Heart left ventricle (tissue), 16 donors: ENCODE measurements at regions not wholly inside any gene's neighbourhood (a gene's known extent, or its start where the extent isn't known, plus 50 kb on each side); places are given as distances from the start of the nearest gene placed in this dataset.

ENCODE experiments used
- ATAC-seq, 4 donors: fragments of 200-7000 bp; cut with Tn5 transposase; one replicate each; pipeline ENCODE4 v1.9.1; 2020 to 2022; ENCODE audit warnings: moderate library complexity in 4 of 4, mild to moderate bottlenecking in 3 of 4, moderate number of reproducible peaks in 1 of 4
- DNase-seq, 5 donors: peaks; one replicate each; pipeline ENCODE4 v3.0.0-alpha.2; 2020
- H3K27ac ChIP-seq, 12 donors: fragments of 200-600 bp; sonication (generic) in 4 of 12; one replicate each; pipeline versions ENCODE4 v1.5.0 to v1.8.0; 2016 to 2022; ENCODE audit warnings: mild to moderate bottlenecking in 2 of 12
- H3K27me3 ChIP-seq, 9 donors: fragments of 200-600 bp; sonication (generic) in 2 of 9; one replicate each; pipeline versions ENCODE4 v1.5.1 to v1.8.0; 2016 to 2022; ENCODE audit warnings: mild to moderate bottlenecking in 3 of 9
- H3K36me3 ChIP-seq, 9 donors: fragments of 200-600 bp; sonication (generic) in 2 of 9; one replicate each; pipeline versions ENCODE4 v1.5.0 to v1.8.0; 2018 to 2022; ENCODE audit warnings: mild to moderate bottlenecking in 2 of 9
- H3K4me1 ChIP-seq, 12 donors: fragments of 200-600 bp; sonication (generic) in 4 of 12; one replicate each; pipeline versions ENCODE4 v1.5.0 to v1.8.0; 2016 to 2022; ENCODE audit warnings: mild to moderate bottlenecking in 3 of 12
- H3K4me3 ChIP-seq, 12 donors: fragments of 200-600 bp; sonication (generic) in 4 of 12; one replicate each; pipeline versions ENCODE4 v1.5.0 to v1.8.0; 2017 to 2022; ENCODE audit warnings: mild to moderate bottlenecking in 9 of 12, moderate library complexity in 4 of 12
- H3K9me3 ChIP-seq, 12 donors: fragments of 200-600 bp; sonication (generic) in 4 of 12; one replicate each; pipeline versions ENCODE4 v1.5.0 to v1.8.0; 2016 to 2022; ENCODE audit warnings: mild to moderate bottlenecking in 1 of 12
- CTCF ChIP-seq, 12 donors: fragments of 200-600 bp; sonication (generic) in 4 of 12; IDR thresholded peaks; one replicate each; pipeline versions ENCODE4 v1.5.0 to v1.8.0; 2018 to 2022; ENCODE audit warnings: antibody characterized with exemption in 12 of 12, mild to moderate bottlenecking in 5 of 12
- POLR2A ChIP-seq, 2 donors: fragments of 450-650 bp; IDR thresholded peaks; one replicate each; pipeline ENCODE4 v1.6.1; 2017; ENCODE audit warnings: antibody characterized with exemption in 2 of 2, mild to moderate bottlenecking in 2 of 2, moderate library complexity in 2 of 2
- WGBS, 4 donors: extraction: QIAGEN DNeasy Blood & Tissue Kit in 2 of 4; methylation state at CpG; one replicate each; pipeline versions ENCODE4 v1.1.5 to v1.1.7; 2013 to 2018; 5-methylcytosine and 5-hydroxymethylcytosine counted together
- intact Hi-C, 10 donors: fragments of 100-400 bp; cut with DNase I; formaldehyde crosslinking; loops; one replicate each; pipeline versions ENCODE4 v1.11.1 to v1.14.2; 2022
- donor health status: ischemic (EF 13 %, LVEDD 7.1; RV severe dilation, severe dysfunction).
- donor health status: healthy with polysubstance abuse.
- donor health status: DM: no; HTN: yes; CAD: no.
- donor health status: DM: no; HTN: no; CAD: no.
- donor health status: ischemic (EF 25% LVEDD 6.9; RV normal size, moderate dysfunction).
- donor health status: ischemic (EF 25% LVEDD 5.7; RV mildly dilated, moderate dysfunction).
- donor health status: healthy.
- donor health status: DM: yes; HTN: yes; CAD: no.
- donor health status: ischemic (EF 35%, LVEDD 5.7; RV mildly dilated, moderate dysfunction).
- donor health status: nonischemic (EF 11% LVEDD 7.7; RV severe dilation, severe dysfunction).
- donor health status: DM: yes; HTN: yes; CAD: no.
- donor health status: PGD.
- donor health status: ischemic (EF 29% LVEDD 5.4; RV normal size, mild dysfunction).
- donor health status: nonischemic (EF 23%, LVEDD 6.1; RV moderate dilation, normal function).

DNA sequence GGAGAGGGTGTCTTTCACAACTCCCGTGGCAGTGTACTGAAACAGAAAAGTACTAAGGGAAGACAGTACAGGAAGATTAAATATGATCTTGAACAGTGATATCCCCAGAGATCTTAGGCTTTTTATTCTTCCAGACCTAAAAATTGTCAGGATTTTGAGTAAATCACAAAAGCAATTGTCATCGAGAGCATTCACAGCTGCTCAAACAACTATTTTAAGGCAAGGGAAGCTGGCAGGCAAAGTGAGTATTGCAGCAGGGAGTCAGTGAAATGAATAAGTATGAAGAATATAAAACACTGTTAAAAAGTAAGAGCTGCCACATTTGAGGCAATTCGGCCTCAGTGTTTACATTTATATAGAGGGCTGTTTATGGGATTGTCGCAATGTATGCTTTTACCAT is 479.0 kb downstream of the CAAP1 start:
- TF ChIP-seq CTCF (IDR thresholded peaks at IDR 0.05) (no peak), POLR2A (IDR thresholded peaks at IDR 0.05) (no peak)
- 64 to 75% (median 66%) methylated on average over 4 of the region's 4 CpGs for WGBS, 4 donors
- H3K4me3 ChIP-seq, result no peak overlapping the region
- no peaks in the 10 kb centered on the region for H3K36me3 ChIP-seq
- no peak for DNase-seq
- H3K27me3 ChIP-seq, result no peaks in the 10 kb centered on the region
- no peak for ATAC-seq
- no peak overlapping the region for H3K27ac ChIP-seq
- H3K9me3 ChIP-seq, result peaks cover 0 to 7% (median 0%) of the 10 kb centered on the region in 12 donors
- H3K4me1 ChIP-seq, result no peaks in the 10 kb centered on the region
- intact Hi-C loops, result no loop called here

DNA sequence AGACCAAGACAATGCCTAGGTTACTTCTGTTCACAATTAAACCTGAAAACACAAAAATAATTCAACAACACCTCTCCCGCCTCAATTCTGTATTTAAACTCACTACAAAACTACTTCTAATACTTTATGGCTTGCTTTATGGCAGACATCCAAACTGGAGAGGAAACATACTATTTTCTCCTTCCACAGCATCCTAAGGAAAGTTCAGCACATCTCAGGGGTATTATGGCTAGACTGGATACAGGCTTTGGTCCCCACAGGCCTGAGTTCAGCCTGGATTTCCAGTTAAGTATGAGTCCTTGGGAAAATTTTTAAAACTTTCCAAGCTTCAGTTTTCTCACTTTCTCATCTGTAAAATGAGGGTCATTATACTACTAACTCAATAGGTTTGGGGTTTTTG is 480.2 kb downstream of the CAAP1 start:
- H3K4me3 ChIP-seq, result no peak overlapping the region
- no peaks in the 10 kb centered on the region for H3K36me3 ChIP-seq
- peaks cover 0 to 7% (median 0%) of the 10 kb centered on the region in 12 donors for H3K9me3 ChIP-seq
- no peak for ATAC-seq
- intact Hi-C loops, result no loop called here
- no peak for DNase-seq
- H3K27me3 ChIP-seq, result no peaks in the 10 kb centered on the region
- no peak for TF ChIP-seq POLR2A (IDR thresholded peaks at IDR 0.05)
- TF ChIP-seq CTCF (IDR thresholded peaks at IDR 0.05), result no peak
- no peaks in the 10 kb centered on the region for H3K4me1 ChIP-seq
- no peak overlapping the region for H3K27ac ChIP-seq
- WGBS, 4 donors, result 58 to 71% (median 64%) methylated on average over 1 of the region's 1 CpG

- Histone ChIP-seq H3K36me3 (no peaks in the 10 kb centered on the region), H3K27me3 (no peaks in the 10 kb centered on the region), H3K4me1 (no peaks in the 10 kb centered on the region), H3K27ac (no peak overlapping the region), H3K4me3 (no peak overlapping the region), H3K9me3 (no peaks in the 10 kb centered on the region)
- TF ChIP-seq POLR2A (IDR thresholded peaks at IDR 0.05), result no peak
- TF ChIP-seq CTCF (IDR thresholded peaks at IDR 0.05), result no peak
- intact Hi-C loops, result no loop called here
- 55 to 73% (median 64%) methylated on average over 2 of the region's 2 CpGs for WGBS, 4 donors
- ATAC-seq (no peak), DNase-seq (no peak)
These were observed 485.9 kb downstream of the CAAP1 start for GRCh38 chr9:26406676-26407075.

DNA sequence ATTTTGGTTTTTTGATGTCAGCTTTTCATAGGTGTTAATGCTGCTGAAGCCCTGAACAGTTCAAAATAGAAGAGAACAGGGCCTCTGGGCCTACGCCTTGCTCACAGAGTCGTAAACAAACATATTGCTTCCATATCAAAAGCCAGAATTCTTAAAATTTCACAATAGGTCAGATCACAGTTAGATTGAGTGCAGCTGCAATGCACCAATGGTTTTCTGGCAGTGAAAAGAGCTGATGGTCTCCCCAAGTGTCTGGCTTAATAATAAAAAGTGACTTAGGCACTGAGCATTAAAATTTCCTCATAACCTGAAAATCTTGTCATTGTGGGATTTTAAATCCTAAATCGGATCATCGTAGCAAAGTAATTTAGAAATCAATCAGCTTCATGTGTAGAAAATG is 493.0 kb downstream of the CAAP1 start:
- intact Hi-C loops, result no loop called here
- H3K27me3 ChIP-seq, result no peaks in the 10 kb centered on the region
- 87 to 92% (median 89%) methylated on average over 4 of the region's 4 CpGs for WGBS, 4 donors
- H3K9me3 ChIP-seq, result no peaks in the 10 kb centered on the region
- no peak overlapping the region for H3K27ac ChIP-seq
- no peak overlapping the region for H3K4me3 ChIP-seq
- DNase-seq (no peak), ATAC-seq (no peak)
- no peaks in the 10 kb centered on the region for H3K36me3 ChIP-seq
- TF ChIP-seq POLR2A (IDR thresholded peaks at IDR 0.05) (no peak), CTCF (IDR thresholded peaks at IDR 0.05) (no peak)
- no peaks in the 10 kb centered on the region for H3K4me1 ChIP-seq
